ENCODE measurements at regions not wholly inside any gene's neighbourhood (a gene's known extent, or its start where the extent isn't known, plus 50 kb on each side); places are given as distances from the start of the nearest gene placed in this dataset.

GRCh38 chr2:226184540-226184939, 615.1 kb downstream of the IRS1 start:
- TF ChIP-seq, protein P1, sequence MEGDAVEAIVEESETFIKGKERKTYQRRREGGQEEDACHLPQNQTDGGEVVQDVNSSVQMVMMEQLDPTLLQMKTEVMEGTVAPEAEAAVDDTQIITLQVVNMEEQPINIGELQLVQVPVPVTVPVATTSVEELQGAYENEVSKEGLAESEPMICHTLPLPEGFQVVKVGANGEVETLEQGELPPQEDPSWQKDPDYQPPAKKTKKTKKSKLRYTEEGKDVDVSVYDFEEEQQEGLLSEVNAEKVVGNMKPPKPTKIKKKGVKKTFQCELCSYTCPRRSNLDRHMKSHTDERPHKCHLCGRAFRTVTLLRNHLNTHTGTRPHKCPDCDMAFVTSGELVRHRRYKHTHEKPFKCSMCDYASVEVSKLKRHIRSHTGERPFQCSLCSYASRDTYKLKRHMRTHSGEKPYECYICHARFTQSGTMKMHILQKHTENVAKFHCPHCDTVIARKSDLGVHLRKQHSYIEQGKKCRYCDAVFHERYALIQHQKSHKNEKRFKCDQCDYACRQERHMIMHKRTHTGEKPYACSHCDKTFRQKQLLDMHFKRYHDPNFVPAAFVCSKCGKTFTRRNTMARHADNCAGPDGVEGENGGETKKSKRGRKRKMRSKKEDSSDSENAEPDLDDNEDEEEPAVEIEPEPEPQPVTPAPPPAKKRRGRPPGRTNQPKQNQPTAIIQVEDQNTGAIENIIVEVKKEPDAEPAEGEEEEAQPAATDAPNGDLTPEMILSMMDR (conservative IDR thresholded peaks at IDR 0.05; ENCODE audit: low read depth, low read length), result no peak
- TF ChIP-seq EZH2 (IDR thresholded peaks at IDR 0.05; ENCODE audit: borderline replicate concordance, low read depth, low read length, poor library complexity, severe bottlenecking), result no peak

All from A673 (cell line).